GM21381 (cell line): ENCODE measurements at regions not wholly inside any gene's neighbourhood (a gene's known extent, or its start where the extent isn't known, plus 50 kb on each side); places are given as distances from the start of the nearest gene placed in this dataset.
"Not testable (repeated sequence)": the region's sequence is repeated elsewhere in the genome, so short reads cannot be mapped to it uniquely, and the experiment has no call there.

Experiments used
- ATAC-seq: cut with Tn5 transposase; IDR thresholded peaks from one replicate; pipeline ENCODE4 v1.9.1; 2021; ENCODE audit warnings: mild to moderate bottlenecking, moderate library complexity; ENCODE audit not compliant: unreplicated experiment

- not testable (repeated sequence) for ATAC-seq
Measured at GRCh38 chr18:5830902-5831301, 64.4 kb downstream of the TMEM200C start.

GRCh38 chr18:5828913-5829312 lies 66.4 kb downstream of the TMEM200C start:
- no peak for ATAC-seq

DNA sequence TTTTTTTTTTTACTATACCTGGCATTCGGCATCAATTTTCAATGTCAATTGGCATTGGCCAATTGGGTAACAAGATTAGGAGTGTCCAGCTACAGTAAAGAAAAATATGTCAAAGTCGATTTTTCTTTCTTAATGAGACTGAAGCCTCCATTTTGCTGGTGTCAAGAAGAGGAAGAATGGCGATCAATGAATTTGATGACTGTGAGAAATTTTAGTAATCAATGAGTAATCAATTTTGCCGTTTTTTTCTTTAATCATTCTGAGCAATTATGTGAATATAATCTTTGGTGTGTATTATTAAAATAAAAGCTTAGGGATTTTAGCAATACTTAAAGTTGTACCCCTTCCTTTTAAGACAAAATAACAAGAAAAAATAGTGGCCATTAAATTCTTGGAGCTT lies 69.7 kb downstream of the TMEM200C start:
- no peak for ATAC-seq

- no peak for ATAC-seq
Measured at GRCh38 chr18:5824370-5824984, 70.8 kb downstream of the TMEM200C start.

- no peak for ATAC-seq
Measured at GRCh38 chr18:5817816-5818215, 77.5 kb downstream of the TMEM200C start.

DNA sequence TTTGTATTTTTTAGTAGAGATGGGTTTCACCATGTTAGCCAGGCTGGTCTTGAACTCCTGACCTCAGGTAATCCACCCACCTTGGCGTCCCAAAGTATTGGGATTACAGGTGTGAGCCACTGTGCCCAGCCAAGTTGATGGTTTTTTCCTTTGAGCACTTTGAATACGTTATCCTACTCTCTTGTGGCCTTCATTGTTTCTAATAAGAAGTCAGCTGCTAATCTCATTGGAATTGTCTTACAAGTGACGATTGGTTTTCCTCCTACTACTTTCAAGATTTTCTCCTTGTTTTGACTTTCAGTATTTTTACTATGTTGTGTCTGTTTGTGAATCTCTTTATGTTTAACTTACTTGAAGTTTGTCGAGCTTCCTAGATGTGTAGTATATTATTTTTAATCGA lies 88.5 kb downstream of the TMEM200C start:
- ATAC-seq = no peak

GRCh38 chr18:5787936-5788335 lies 107.4 kb downstream of the TMEM200C start:
- no peak for ATAC-seq

DNA sequence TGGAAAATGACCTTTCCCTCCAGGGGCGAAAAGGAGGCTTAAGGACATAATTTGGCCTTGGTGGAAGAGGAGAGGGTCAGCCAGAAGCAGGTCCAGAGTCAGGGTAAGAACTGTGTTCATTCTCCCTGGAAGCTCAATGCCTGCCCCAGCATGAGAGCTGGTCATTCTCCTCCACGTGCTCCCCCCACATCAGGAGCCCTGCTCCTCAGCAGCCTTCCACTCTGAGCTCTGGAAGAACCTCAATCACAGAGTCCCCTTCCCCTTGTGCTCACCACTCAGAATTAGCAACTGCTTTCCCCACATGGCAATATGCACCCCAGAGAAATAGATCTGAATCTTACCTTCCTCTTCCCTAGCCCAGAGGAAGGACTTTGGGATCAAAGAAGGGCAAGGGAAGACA lies 115.4 kb downstream of the TMEM200C start:
- no peak for ATAC-seq

DNA sequence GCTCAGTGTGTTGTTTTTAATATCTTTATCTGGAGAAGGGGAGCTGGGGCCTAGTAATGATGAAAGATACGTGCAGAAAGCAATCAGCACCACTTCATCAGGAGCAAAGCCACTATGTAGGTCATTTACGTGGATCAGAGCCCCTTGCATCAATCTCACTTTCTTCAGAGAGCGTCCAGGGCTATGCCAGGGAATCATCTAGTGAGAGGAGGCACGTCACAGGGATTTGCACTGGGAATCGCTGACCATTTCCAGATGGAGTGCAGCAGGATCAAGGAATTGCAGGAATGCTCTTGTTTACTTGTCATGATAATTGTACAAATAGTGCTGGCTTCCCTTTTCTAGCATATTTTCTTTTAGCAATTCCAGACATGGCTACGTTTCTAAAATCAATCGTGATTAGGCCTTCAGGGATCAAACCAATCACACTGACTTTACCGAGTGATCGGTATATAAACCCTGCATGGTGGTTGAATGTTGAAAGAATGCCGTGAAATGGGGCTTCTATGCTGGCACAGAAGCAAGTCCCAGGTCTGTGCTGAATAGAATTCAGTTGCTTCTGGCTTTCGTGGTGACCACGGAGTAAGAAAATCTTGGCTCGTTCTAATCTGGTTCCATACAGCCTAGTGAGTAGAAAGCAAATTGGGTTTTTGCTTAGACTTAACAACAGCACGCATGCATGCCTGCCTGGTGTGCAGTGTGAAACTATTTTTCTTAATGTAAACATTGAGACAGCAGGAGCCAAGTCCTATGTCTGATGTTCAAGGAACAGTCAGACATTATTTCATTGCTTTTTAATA lies 122.8 kb downstream of the TMEM200C start:
- ATAC-seq = no peak

GRCh38 chr18:5771343-5771742 lies 124.0 kb downstream of the TMEM200C start:
- no peak for ATAC-seq

DNA sequence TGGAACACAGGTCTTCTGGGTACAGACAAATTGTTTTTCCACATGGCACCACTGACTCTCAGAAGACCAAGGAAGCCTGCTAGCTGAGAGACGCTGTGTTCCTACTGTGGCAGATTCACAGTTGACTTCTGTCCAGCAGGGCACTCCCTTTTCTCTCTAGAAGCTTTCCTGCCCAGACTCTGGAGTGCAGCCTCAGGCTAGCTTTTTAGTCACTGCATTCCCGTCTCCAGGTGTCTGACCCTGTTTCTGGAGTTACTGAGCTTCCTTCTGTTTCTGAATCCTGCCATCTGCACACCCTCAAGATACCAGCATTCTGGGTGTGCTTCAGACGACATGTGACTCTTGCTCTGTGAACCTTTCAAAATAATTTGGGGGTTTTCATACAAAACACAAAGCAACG lies 125.1 kb downstream of the TMEM200C start:
- ATAC-seq = no peak

DNA sequence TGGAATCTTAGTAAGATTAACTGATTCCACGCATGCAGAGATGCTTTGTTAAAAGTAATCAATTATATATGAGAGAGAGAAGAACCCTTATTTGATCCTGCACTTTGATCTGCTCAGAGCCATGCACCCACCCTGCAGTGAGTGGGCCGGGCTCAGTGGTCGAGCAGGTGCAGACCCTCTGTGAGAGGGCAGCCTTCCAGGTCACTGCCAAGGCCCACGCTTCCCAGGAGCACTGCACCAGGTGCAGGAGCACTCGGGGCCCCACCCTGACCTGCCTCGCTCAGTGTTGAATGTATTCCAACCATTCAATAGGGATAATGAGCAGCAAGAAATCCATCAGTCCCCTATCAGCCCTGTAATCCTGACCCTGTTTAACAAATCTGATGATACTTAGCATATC lies 126.9 kb downstream of the TMEM200C start:
- no peak for ATAC-seq

DNA sequence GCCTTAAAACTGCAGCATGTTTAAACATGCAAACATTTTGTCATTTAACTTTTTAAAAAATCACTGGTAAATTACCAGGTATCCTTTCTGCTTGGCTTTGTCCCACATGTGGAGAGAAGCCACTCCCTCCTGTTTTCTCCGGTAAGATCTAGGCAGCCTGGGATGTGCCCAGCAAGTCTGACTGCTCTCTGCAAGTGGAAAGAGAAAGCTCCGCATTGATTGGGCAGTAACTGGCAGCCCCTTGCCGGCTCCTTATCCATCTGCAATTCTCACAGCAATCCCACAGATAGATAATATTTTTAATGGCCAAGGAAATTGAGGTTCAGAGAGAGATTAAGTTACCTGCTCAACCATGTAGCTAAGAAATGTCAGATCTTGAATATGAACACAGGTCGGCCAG lies 136.1 kb downstream of the TMEM200C start:
- ATAC-seq = no peak

- no peak for ATAC-seq
Measured at GRCh38 chr18:5756823-5757222, 138.5 kb downstream of the TMEM200C start.

- ATAC-seq = no peak
Measured at GRCh38 chr18:5747678-5748077, 147.6 kb downstream of the TMEM200C start.

DNA sequence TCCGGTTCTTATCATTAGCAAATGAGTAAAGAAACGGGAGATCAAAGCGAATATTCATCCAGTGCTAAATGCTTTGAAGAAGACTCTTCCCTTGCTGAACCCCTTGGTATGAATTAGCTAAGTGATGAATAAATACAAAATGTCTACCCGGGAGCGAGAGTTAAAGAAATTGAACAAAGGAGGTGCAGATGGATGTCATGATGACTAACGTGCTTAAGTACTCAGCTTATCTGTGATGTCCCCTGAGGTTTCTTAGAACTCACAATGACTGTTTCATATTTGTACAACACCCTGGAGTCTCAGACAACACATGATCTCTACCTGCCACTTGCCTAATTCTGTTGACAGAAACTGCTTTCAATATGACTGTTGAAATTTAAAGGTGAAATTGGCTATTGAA lies 148.5 kb downstream of the TMEM200C start:
- ATAC-seq = no peak

- no peak for ATAC-seq
Measured at GRCh38 chr18:5744659-5745058, 150.7 kb downstream of the TMEM200C start.

GRCh38 chr18:5738526-5738925 lies 156.8 kb downstream of the TMEM200C start:
- ATAC-seq = no peak

DNA sequence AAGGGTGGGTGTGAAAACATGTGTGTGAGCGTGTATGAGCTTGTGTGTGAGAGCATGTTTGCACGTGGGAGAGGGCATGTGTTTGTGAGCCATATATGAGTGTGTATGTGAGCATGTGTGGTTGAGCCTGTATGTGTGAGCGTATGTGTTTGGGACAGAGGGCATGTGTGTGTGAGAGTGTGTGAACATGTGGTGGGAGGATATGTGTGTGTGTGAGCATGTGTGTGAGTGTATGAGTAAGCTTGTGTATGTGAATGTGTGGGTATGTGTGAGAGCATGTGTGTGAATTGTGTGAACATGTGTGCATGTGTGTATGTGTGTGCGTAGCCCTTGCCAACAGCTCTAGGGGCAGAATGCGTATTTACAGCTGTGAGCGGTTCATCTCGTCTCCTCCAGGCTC lies 163.0 kb downstream of the TMEM200C start:
- ATAC-seq = no peak

DNA sequence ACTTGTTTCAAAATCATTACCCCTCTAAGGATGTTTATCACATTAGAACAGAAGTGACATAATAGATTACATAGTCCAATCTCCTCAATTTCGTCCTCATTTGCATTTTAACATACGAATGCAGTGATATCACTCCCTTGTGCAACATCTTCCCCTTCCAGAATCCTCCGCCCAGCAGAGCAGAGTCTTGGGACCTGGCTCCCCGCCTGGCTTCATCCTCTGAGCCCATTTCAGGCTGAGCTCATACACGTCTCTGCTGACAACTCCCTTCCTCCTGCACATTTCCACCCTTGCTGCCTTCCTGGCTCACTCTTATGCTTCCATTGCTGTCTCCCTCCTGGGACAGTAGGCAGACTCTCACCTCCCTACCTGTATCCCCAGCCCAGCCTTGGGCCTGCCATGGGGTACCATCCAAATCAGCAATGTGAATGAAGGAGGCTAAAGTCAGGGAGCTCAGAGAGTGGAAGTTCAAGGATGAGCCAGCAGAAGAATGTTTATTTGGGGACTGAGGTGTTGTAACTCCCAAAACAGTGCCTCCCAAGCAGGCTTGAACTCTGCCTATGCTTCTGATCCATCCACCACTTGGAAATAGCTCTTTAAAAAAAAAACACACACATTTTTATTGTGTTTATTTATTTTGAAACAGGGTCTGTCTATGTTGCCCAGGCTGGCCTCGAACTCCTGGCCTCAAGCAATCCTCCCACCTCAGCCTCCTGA lies 165.2 kb downstream of the TMEM200C start:
- ATAC-seq = no peak

GRCh38 chr18:5728531-5728930 lies 166.8 kb downstream of the TMEM200C start:
- no peak for ATAC-seq

DNA sequence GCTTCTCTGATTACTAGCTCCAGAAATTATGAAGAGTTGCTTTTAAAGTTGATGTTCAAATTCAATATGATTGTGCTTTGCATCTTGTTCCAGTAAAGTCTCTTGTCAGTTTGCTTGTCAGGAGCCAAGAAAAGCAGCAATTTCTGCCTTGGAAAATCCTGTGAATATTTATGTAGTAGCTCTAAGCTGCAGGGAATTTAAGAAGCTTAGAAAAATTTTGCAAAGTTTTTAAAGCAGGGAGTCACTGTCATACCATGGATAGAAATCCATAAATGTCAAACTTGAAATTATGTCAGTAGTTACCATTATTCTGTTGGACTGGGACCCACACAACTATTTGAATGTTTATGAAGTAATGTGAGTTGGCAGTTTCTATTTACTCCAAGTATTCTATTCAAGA lies 169.3 kb downstream of the TMEM200C start:
- ATAC-seq = no peak
